Body of pancreas (tissue), 4 donors: ENCODE measurements at regions not wholly inside any gene's neighbourhood (a gene's known extent, or its start where the extent isn't known, plus 50 kb on each side); places are given as distances from the start of the nearest gene placed in this dataset.

Source experiments
- ATAC-seq: fragments of 150-250 bp; one replicate; pipeline ENCODE4 v1.9.1; 2016
- DNase-seq, 4 donors: peaks; one replicate each; pipeline ENCODE4 v3.0.0-alpha.2; 2019
- H3K27ac ChIP-seq, 4 donors: fragments of 200-600 bp; sonication (generic); 1 replicate in 3 of 4; 2 replicates in 1 of 4; pipeline versions ENCODE4 v1.5.1 to v1.6.1; 2016 to 2019; ENCODE audit warnings: mild to moderate bottlenecking in 1 of 4, mixed read lengths in 1 of 4, moderate library complexity in 1 of 4
- H3K27me3 ChIP-seq, 2 donors: fragments of 200-600 bp; sonication (generic); one replicate each; pipeline ENCODE4 v1.6.0; 2016; ENCODE audit warnings: mild to moderate bottlenecking in 1 of 2
- H3K36me3 ChIP-seq, 2 donors: fragments of 200-600 bp; sonication (generic); replicated peaks in 1 of 2; 2 replicates each; pipeline ENCODE4 v1.5.1; 2016; ENCODE audit warnings: low read depth in 2 of 2; ENCODE audit not compliant: insufficient read depth in 1 of 2
- H3K4me1 ChIP-seq: fragments of 200-600 bp; sonication (generic); one replicate; pipeline ENCODE4 v1.6.0; 2016
- H3K4me3 ChIP-seq, 2 donors: fragments of 200-600 bp; sonication (generic); 1 replicate in 1 of 2; 2 replicates in 1 of 2; pipeline ENCODE4 v1.5.1; 2016 to 2019
- H3K9me3 ChIP-seq, 3 donors: fragments of 200-600 bp; sonication (generic); 1 replicate in 2 of 3; 2 replicates in 1 of 3; pipeline ENCODE4 v1.5.1; 2016
- CTCF ChIP-seq, 7 experiments: fragments of 450-650 bp in 4 of 7; fragments of 200-600 bp in 3 of 7; sonication (generic) in 3 of 7; IDR thresholded peaks; one replicate each; pipeline ENCODE4 v1.5.1; 2016 to 2019; ENCODE audit warnings: antibody characterized with exemption in 7 of 7
- POLR2A ChIP-seq, 3 donors: fragments of 450-650 bp; IDR thresholded peaks; one replicate each; pipeline ENCODE4 v1.6.1; 2016; ENCODE audit warnings: antibody characterized with exemption in 3 of 3, mild to moderate bottlenecking in 2 of 3
- WGBS, 2 donors: methylation state at CpG; one replicate each; pipeline ENCODE4 v1.1.5; 2017; 5-methylcytosine and 5-hydroxymethylcytosine counted together
- intact Hi-C: fragments of 100-400 bp; cut with DNase I; formaldehyde crosslinking; loops from one replicate; pipeline ENCODE4 v1.15.1; 2023

- Histone ChIP-seq H3K27me3 (no peaks in the 10 kb centered on the region), H3K4me3 (no peak overlapping the region), H3K36me3 (no peaks in the 10 kb centered on the region), H3K4me1 (no peaks in the 10 kb centered on the region), H3K9me3 (no peaks in the 10 kb centered on the region), H3K27ac (no peak overlapping the region)
- ATAC-seq = no peak
- TF ChIP-seq CTCF (IDR thresholded peaks at IDR 0.05) = no peak
- TF ChIP-seq POLR2A (IDR thresholded peaks at IDR 0.05) = no peak
- DNase-seq = no peak
- intact Hi-C loops = no loop called here
Observed at GRCh38 chr1:106907795-106908194, 148.7 kb upstream of the PRMT6 start.

- Histone ChIP-seq H3K27ac (no peak overlapping the region), H3K4me3 (no peak overlapping the region), H3K27me3 (no peaks in the 10 kb centered on the region), H3K9me3 (no peaks in the 10 kb centered on the region), H3K4me1 (no peaks in the 10 kb centered on the region), H3K36me3 (no peaks in the 10 kb centered on the region)
- DNase-seq (no peak), ATAC-seq (no peak)
- intact Hi-C loops = no loop called here
- TF ChIP-seq POLR2A (IDR thresholded peaks at IDR 0.05) = no peak
- no peak for TF ChIP-seq CTCF (IDR thresholded peaks at IDR 0.05)
- 21 to 22% methylated on average over 1 of the region's 1 CpG for WGBS, 2 donors
Observed at GRCh38 chr1:106908689-106909088, 147.8 kb upstream of the PRMT6 start.

GRCh38 chr1:106910798-106911197, 145.7 kb upstream of the PRMT6 start:
- no peak for TF ChIP-seq CTCF (IDR thresholded peaks at IDR 0.05)
- TF ChIP-seq POLR2A (IDR thresholded peaks at IDR 0.05) = no peak
- Histone ChIP-seq H3K36me3 (no peaks in the 10 kb centered on the region), H3K4me1 (no peaks in the 10 kb centered on the region), H3K27me3 (no peaks in the 10 kb centered on the region), H3K27ac (no peak overlapping the region), H3K4me3 (no peak overlapping the region), H3K9me3 (no peaks in the 10 kb centered on the region)
- intact Hi-C loops = no loop called here
- WGBS, 2 donors = 57 to 64% methylated on average over 3 of the region's 3 CpGs
- DNase-seq (no peak), ATAC-seq (no peak)

GRCh38 chr1:106912131-106912530, 144.3 kb upstream of the PRMT6 start:
- TF ChIP-seq CTCF (IDR thresholded peaks at IDR 0.05) (no peak), POLR2A (IDR thresholded peaks at IDR 0.05) (no peak)
- Histone ChIP-seq H3K27ac (no peak overlapping the region), H3K9me3 (no peaks in the 10 kb centered on the region), H3K36me3 (no peaks in the 10 kb centered on the region), H3K4me3 (no peak overlapping the region), H3K4me1 (no peaks in the 10 kb centered on the region), H3K27me3 (no peaks in the 10 kb centered on the region)
- intact Hi-C loops = no loop called here
- WGBS, 2 donors = 25 to 33% methylated on average over 3 of the region's 3 CpGs
- DNase-seq = no peak
- no peak for ATAC-seq

- Histone ChIP-seq H3K27ac (no peak overlapping the region), H3K27me3 (no peaks in the 10 kb centered on the region), H3K36me3 (no peaks in the 10 kb centered on the region), H3K9me3 (no peaks in the 10 kb centered on the region), H3K4me3 (no peak overlapping the region), H3K4me1 (no peaks in the 10 kb centered on the region)
- DNase-seq (no peak), ATAC-seq (no peak)
- intact Hi-C loops = no loop called here
- TF ChIP-seq POLR2A (IDR thresholded peaks at IDR 0.05) (no peak), CTCF (IDR thresholded peaks at IDR 0.05) (no peak)
Observed at GRCh38 chr1:106921186-106921585, 135.3 kb upstream of the PRMT6 start.
